ENCODE measurements at regions not wholly inside any gene's neighbourhood (a gene's known extent, or its start where the extent isn't known, plus 50 kb on each side); places are given as distances from the start of the nearest gene placed in this dataset.
A peak's percentile ranks its signal among the peaks of the same experiment; 100 is the strongest.

GRCh38 chr11:43557553-43558110 lies 122.9 kb upstream of the HSD17B12 start:
- peak; percentile 63 for TF ChIP-seq EZH2 (IDR thresholded peaks at IDR 0.05; ENCODE audit: low read length)
- TF ChIP-seq CTCF (optimal IDR thresholded peaks at IDR 0.05 in 1 of 3, IDR thresholded peaks at IDR 0.05 in 1 of 3, conservative IDR thresholded peaks at IDR 0.05 in 1 of 3; ENCODE audit: extremely low read depth in 1 of 3, insufficient read depth in 2 of 3, low read length in 3 of 3), result peak in 1 of 3 experiments; percentile 7

Measured in keratinocyte (primary cell).